Heart right ventricle (tissue), 16 donors: ENCODE measurements at regions not wholly inside any gene's neighbourhood (a gene's known extent, or its start where the extent isn't known, plus 50 kb on each side); places are given as distances from the start of the nearest gene placed in this dataset.

Source experiments
- ATAC-seq, 8 donors: fragments of 200-7000 bp; cut with Tn5 transposase; one replicate each; pipeline ENCODE4 v1.9.1; 2020; ENCODE audit warnings: mild to moderate bottlenecking in 8 of 8, moderate library complexity in 8 of 8, moderate number of reproducible peaks in 1 of 8
- DNase-seq, 2 donors: peaks; one replicate each; pipeline ENCODE4 v3.0.0-alpha.2; 2020
- H3K27ac ChIP-seq, 10 donors: fragments of 200-600 bp; sonication (generic) in 2 of 10; one replicate each; pipeline versions ENCODE4 v1.5.0 to v1.8.0; 2020 to 2022; ENCODE audit warnings: mild to moderate bottlenecking in 3 of 10
- H3K27me3 ChIP-seq, 7 donors: fragments of 200-600 bp; one replicate each; pipeline ENCODE4 v1.8.0; 2021 to 2022; ENCODE audit warnings: mild to moderate bottlenecking in 2 of 7
- H3K36me3 ChIP-seq, 9 donors: fragments of 200-600 bp; sonication (generic) in 1 of 9; one replicate each; pipeline versions ENCODE4 v1.5.0 to v1.8.0; 2020 to 2022; ENCODE audit warnings: mild to moderate bottlenecking in 2 of 9
- H3K4me1 ChIP-seq, 9 donors: fragments of 200-600 bp; sonication (generic) in 1 of 9; one replicate each; pipeline versions ENCODE4 v1.5.0 to v1.8.0; 2020 to 2022; ENCODE audit warnings: mild to moderate bottlenecking in 4 of 9
- H3K4me3 ChIP-seq, 10 donors: fragments of 200-600 bp; sonication (generic) in 2 of 10; one replicate each; pipeline versions ENCODE4 v1.5.0 to v1.8.0; 2020 to 2022; ENCODE audit warnings: mild to moderate bottlenecking in 7 of 10, moderate library complexity in 2 of 10
- H3K9me3 ChIP-seq, 11 donors: fragments of 200-600 bp in 10 of 11; sonication (generic) in 2 of 11; one replicate each; pipeline versions ENCODE4 v1.5.0 to v1.8.0; 2013 to 2022; ENCODE audit warnings: mild to moderate bottlenecking in 2 of 11, control low read depth in 1 of 11, moderate library complexity in 1 of 11
- WGBS, 2 donors: extraction: QIAGEN DNeasy Blood & Tissue Kit; methylation state at CpG; one replicate each; pipeline ENCODE4 v1.1.7; 2013; ENCODE audit warnings: inconsistent platforms in 1 of 2; 5-methylcytosine and 5-hydroxymethylcytosine counted together
- intact Hi-C, 10 donors: fragments of 100-400 bp; cut with DNase I; formaldehyde crosslinking; loops; one replicate each; pipeline versions ENCODE4 v1.11.1 to v1.14.2; 2022
- TF ChIP-seq, protein P1 (sequence below), 9 donors: fragments of 200-600 bp; sonication (generic) in 2 of 9; IDR thresholded peaks; one replicate each; pipeline versions ENCODE4 v1.5.0 to v1.8.0; 2021 to 2022; ENCODE audit warnings: antibody characterized with exemption in 9 of 9, mild to moderate bottlenecking in 5 of 9, moderate library complexity in 1 of 9
- donor health status: Arrhythmogenic right ventricular cardiomyopathy.
- donor health status: ischemic (EF 13 %, LVEDD 7.1; RV severe dilation, severe dysfunction).
- donor health status: healthy with polysubstance abuse.
- donor health status: DM: no; HTN: yes; CAD: no.
- donor health status: DM: no; HTN: no; CAD: no.
- donor health status: ischemic (EF 25% LVEDD 6.9; RV normal size, moderate dysfunction).
- donor health status: ischemic (EF 25% LVEDD 5.7; RV mildly dilated, moderate dysfunction).
- donor health status: healthy.
- donor health status: DM: yes; HTN: yes; CAD: no.
- donor health status: Ischemic cardiomyopathy.
- donor health status: ischemic (EF 35%, LVEDD 5.7; RV mildly dilated, moderate dysfunction).
- donor health status: nonischemic (EF 11% LVEDD 7.7; RV severe dilation, severe dysfunction).
- donor health status: DM: yes; HTN: yes; CAD: no.
- donor health status: PGD.
- donor health status: ischemic (EF 29% LVEDD 5.4; RV normal size, mild dysfunction).
- donor health status: nonischemic (EF 23%, LVEDD 6.1; RV moderate dilation, normal function).

DNA sequence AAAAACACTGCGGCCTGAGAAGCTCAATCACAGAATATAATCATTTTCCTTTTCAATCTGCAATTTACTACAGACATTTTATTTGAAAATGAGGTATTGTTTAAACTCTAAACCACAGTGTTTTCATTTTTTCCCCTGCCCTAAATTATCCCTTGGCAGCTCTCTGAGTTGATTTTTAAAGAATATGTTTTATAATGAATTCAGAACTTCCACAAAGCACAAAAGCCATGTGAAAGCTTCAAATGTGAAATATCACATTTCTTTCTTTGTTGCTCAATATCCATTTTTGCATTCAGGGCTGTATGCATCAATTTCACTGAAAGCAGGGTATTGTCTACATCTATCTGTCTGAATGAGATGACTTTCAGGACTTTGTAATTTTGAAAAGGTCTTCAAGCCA is 813.6 kb upstream of the ALCAM start:
- Histone ChIP-seq H3K27me3 (no peaks in the 10 kb centered on the region), H3K27ac (no peak overlapping the region), H3K4me3 (no peak overlapping the region), H3K4me1 (no peaks in the 10 kb centered on the region), H3K36me3 (no peaks in the 10 kb centered on the region), H3K9me3 (no peaks in the 10 kb centered on the region)
- no peak for DNase-seq
- whole genome bisulfite sequencing, 2 donors = 84 to 95% methylated on average over 1 of the region's 1 CpG
- no peak for ATAC-seq
- TF ChIP-seq, protein P1, sequence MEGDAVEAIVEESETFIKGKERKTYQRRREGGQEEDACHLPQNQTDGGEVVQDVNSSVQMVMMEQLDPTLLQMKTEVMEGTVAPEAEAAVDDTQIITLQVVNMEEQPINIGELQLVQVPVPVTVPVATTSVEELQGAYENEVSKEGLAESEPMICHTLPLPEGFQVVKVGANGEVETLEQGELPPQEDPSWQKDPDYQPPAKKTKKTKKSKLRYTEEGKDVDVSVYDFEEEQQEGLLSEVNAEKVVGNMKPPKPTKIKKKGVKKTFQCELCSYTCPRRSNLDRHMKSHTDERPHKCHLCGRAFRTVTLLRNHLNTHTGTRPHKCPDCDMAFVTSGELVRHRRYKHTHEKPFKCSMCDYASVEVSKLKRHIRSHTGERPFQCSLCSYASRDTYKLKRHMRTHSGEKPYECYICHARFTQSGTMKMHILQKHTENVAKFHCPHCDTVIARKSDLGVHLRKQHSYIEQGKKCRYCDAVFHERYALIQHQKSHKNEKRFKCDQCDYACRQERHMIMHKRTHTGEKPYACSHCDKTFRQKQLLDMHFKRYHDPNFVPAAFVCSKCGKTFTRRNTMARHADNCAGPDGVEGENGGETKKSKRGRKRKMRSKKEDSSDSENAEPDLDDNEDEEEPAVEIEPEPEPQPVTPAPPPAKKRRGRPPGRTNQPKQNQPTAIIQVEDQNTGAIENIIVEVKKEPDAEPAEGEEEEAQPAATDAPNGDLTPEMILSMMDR (IDR thresholded peaks at IDR 0.05) = no peak
- intact Hi-C loops = no loop called here

DNA sequence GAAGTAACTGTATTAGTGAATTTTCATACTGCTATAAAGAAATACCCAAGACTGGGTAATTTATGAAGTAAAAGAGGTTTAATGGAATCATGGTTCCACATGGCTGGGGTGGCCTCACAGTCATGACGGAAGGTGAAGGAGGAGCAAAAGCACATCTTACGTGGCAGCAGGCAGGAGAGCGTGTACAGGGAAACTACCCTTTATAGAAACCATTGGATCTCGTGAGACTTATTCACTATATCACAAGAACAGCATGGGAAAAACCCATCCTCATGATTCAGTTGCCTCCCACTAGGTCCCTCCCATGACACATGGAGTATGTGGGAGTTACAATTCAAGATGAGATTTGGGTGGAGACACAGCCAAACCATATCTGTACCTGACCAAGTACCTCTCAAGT is 812.3 kb upstream of the ALCAM start:
- intact Hi-C loops = no loop called here
- Histone ChIP-seq H3K4me1 (no peaks in the 10 kb centered on the region), H3K9me3 (no peaks in the 10 kb centered on the region), H3K4me3 (no peak overlapping the region), H3K27me3 (no peaks in the 10 kb centered on the region), H3K27ac (no peak overlapping the region), H3K36me3 (no peaks in the 10 kb centered on the region)
- WGBS, 2 donors = 88 to 90% methylated on average over 4 of the region's 4 CpGs
- ATAC-seq = no peak
- DNase-seq = no peak
- TF ChIP-seq, protein P1 (IDR thresholded peaks at IDR 0.05) = no peak

DNA sequence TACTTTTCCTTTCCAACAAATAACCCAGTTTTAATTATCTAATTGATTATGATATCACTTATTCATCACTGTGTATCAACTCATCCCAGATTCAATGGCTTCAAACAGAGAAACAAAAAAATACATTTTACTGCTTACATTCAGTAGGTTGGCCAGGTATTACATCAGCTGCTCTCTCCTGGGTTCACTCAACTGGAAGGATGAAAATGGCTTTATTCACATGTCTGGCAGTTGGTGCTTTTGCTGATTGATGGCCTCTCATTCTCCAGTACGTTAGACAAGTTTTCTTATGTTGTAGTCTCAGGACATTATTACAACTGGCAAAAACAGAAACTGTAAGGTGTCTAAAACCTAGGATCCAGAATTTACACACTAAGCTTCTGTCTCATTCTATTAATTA is 811.0 kb upstream of the ALCAM start:
- TF ChIP-seq, protein P1 (IDR thresholded peaks at IDR 0.05) = no peak
- ATAC-seq (no peak), DNase-seq (no peak)
- intact Hi-C loops = no loop called here
- Histone ChIP-seq H3K27me3 (no peaks in the 10 kb centered on the region), H3K4me1 (no peaks in the 10 kb centered on the region), H3K9me3 (no peaks in the 10 kb centered on the region), H3K4me3 (no peak overlapping the region), H3K36me3 (no peaks in the 10 kb centered on the region), H3K27ac (no peak overlapping the region)
- 53 to 62% methylated on average over 1 of the region's 1 CpG for WGBS, 2 donors

DNA sequence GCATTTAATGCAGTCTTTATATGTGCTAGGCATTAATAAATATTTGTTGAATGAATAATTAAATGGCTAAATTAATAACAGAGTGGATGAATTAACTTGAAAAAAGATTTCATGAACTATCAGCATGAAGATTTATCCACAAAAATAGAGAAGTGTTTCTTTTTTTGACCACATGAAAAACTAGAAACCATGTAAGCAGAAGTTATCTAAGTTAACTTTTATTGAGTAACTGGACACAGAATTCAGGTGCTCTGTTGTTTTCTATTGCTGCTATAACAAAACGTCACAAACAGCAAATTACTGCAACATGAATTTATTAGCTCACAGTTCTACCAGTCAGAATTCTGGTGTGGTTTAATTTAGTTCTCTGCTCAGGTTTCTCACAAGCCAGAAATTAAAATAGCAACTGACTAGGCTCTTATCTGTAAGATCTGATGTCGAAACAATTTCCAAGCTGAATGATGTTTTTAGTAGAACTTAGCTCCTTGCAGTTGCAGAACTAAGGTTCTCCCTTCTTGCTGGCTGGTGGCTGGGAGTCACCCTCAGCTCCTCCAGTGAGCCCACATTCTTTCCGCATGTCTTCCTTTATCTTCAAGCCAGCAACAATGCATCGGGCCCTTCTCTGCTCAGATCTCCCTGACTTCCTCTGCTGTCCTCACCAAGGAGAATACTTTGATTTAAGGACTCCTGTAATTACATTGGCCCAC is 810.2 kb upstream of the ALCAM start:
- DNase-seq (no peak), ATAC-seq (no peak)
- TF ChIP-seq, protein P1 (IDR thresholded peaks at IDR 0.05) = no peak
- no peaks in the 10 kb centered on the region for H3K36me3 ChIP-seq
- no peaks in the 10 kb centered on the region for H3K4me1 ChIP-seq
- H3K27ac ChIP-seq = no peak overlapping the region
- no peak overlapping the region for H3K4me3 ChIP-seq
- intact Hi-C loops = loop anchor here in 1 of 10 donors (1.0 kb wide), 1 partner anchor 27 kb away; no protein-coding TSS in a partner anchor
- WGBS, 2 donors = 46 to 56% methylated on average over 4 of the region's 4 CpGs
- H3K9me3 ChIP-seq = no peaks in the 10 kb centered on the region
- no peaks in the 10 kb centered on the region for H3K27me3 ChIP-seq
